HL-60 (cell line): ENCODE measurements at regions not wholly inside any gene's neighbourhood (a gene's known extent, or its start where the extent isn't known, plus 50 kb on each side); places are given as distances from the start of the nearest gene placed in this dataset.

Source experiments
- CTCF ChIP-seq: IDR thresholded peaks from one replicate; pipeline ENCODE4 v1.5.1; 2011; ENCODE audit warnings: low read length, control low read depth, inconsistent platforms; ENCODE audit not compliant: insufficient read depth
- GABPA ChIP-seq: IDR thresholded peaks from 2 replicates; pipeline ENCODE4 v1.6.1; 2012; ENCODE audit warnings: low read depth
- POLR2AphosphoS5 ChIP-seq: IDR thresholded peaks from 2 replicates; pipeline ENCODE4 v1.6.1; 2012; ENCODE audit warnings: low read depth

DNA sequence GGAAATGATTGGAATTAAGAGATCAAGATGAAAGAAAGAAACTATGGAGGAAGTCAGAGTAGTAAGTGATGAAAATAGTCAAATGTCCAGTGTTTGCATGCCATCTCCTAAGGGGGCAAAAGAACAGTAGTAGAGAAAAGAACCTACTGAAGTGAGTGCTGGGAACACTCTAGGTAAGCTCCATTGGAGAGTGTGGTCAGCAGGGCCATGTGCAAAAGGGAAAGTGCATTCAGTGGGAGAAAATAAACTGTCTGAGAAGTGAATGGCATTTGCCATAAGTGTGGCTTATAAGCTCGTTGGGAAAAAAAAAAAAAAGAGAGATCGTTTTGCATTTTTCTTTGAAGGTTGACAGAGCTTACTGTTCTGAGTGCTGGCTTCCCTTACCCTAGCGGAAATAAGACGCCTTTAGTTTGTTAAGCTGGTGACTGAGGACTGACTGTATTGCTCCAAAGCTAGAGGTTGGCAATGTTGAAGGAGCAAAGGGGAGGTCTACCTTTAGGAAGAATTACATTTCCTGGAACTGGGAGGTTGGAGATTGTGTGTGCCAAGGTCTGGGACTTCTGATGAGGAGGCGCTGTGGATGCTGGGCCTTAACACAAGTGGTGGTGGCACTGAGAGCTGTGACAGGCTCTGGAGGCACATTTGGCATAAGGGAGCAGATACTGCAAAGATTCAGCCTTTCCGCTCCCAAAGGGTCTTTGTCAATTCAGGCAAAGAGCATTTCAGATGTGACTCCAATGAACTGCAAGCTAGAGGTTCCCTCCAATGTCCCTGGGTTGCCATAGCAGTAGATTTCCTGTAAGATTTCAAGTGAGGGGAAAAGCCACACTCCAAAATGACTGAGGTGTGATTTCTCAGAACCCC, 287.8 kb upstream of the SATB1 start:
- TF ChIP-seq CTCF (no peak), POLR2AphosphoS5 (no peak), GABPA (no peak)
